ENCODE measurements at regions not wholly inside any gene's neighbourhood (a gene's known extent, or its start where the extent isn't known, plus 50 kb on each side); places are given as distances from the start of the nearest gene placed in this dataset.

DNA sequence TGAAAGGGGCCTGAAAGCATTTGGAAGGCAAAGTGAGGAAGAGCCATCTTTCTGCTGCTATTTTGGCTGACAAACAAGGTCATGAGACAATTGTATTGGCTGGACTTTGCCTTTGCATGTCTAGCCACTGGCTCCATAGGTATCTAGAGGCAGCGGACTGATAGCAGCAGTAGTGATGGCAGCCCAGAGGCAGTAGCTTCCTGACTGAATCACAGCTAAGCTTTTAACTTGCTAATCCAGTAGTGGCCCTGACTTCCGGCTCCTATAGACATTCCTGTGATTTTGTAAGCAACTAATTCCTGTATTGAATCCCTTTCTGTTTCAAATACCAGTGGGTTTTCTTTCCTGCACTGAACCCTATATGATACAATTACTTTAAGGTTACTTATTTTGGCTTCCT lies 69.8 kb upstream of the PDE1A start:
- TF ChIP-seq CTCF (IDR thresholded peaks at IDR 0.05) (no peak), POLR2A (IDR thresholded peaks at IDR 0.05) (no peak)
